ENCODE measurements at regions not wholly inside any gene's neighbourhood (a gene's known extent, or its start where the extent isn't known, plus 50 kb on each side); places are given as distances from the start of the nearest gene placed in this dataset.

- no peaks in the 10 kb centered on the region for H3K79me2 ChIP-seq
- H3K4me1 ChIP-seq (ENCODE audit: insufficient read depth): no peaks in the 10 kb centered on the region
- DNase-seq (ENCODE audit: low spot score): no peak
- H3K9me2 ChIP-seq (replicated peaks; ENCODE audit: insufficient read depth): no peaks in the 10 kb centered on the region
- TF ChIP-seq, protein P1, sequence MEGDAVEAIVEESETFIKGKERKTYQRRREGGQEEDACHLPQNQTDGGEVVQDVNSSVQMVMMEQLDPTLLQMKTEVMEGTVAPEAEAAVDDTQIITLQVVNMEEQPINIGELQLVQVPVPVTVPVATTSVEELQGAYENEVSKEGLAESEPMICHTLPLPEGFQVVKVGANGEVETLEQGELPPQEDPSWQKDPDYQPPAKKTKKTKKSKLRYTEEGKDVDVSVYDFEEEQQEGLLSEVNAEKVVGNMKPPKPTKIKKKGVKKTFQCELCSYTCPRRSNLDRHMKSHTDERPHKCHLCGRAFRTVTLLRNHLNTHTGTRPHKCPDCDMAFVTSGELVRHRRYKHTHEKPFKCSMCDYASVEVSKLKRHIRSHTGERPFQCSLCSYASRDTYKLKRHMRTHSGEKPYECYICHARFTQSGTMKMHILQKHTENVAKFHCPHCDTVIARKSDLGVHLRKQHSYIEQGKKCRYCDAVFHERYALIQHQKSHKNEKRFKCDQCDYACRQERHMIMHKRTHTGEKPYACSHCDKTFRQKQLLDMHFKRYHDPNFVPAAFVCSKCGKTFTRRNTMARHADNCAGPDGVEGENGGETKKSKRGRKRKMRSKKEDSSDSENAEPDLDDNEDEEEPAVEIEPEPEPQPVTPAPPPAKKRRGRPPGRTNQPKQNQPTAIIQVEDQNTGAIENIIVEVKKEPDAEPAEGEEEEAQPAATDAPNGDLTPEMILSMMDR (IDR thresholded peaks at IDR 0.05; ENCODE audit: poor library complexity): no peak
- TF ChIP-seq EZH2phosphoT487 (IDR thresholded peaks at IDR 0.05; ENCODE audit: low read depth, severe bottlenecking, unreplicated experiment) (no peak), EZH2 (IDR thresholded peaks at IDR 0.05; ENCODE audit: borderline replicate concordance) (no peak)
- H3K4me3 ChIP-seq: no peak overlapping the region
- no peak overlapping the region for H3K27ac ChIP-seq
- 93% methylated on average over 4 of the region's 4 CpGs for WGBS (ENCODE audit: low lambda C conversion rate, missing lambda C conversion rate)
- H2AFZ ChIP-seq: no peak overlapping the region
- H3K36me3 ChIP-seq (replicated peaks; ENCODE audit: insufficient read depth, low read depth): no peaks in the 10 kb centered on the region
- H3K27me3 ChIP-seq: no peaks in the 10 kb centered on the region
- no peaks in the 10 kb centered on the region for H3K9me3 ChIP-seq (ENCODE audit: low read depth)
- no peaks in the 10 kb centered on the region for H4K20me1 ChIP-seq (ENCODE audit: insufficient read depth, poor library complexity, severe bottlenecking)
- H3K4me2 ChIP-seq: no peak overlapping the region
Measured at GRCh38 chr1:191261111-191261510, 783.4 kb upstream of the BRINP3 start.

DNA sequence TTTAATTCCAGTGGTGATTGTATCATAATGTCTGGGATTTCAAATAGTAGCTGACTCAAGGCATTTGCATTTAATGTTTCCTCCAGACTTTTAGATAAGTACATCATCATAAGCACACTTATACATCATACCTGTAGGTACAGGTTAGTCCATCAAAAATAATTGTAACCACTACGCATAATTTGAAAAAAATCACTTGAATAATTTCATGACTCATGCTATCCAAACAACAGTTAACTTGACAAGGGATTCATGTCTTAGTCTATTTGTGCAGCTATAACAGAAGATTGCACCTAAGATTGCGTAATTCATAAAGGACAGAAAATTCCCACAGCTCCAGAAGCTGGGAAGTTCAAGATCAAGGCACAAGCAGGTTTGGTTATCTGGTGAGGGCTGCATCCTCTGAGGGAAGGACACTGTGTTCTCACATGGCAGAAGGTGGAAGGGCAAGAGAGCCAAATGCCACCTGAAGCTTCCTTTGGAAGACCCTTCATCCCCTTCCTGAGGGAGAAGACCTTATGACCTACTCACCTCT lies 801.7 kb upstream of the BRINP3 start:
- Histone ChIP-seq H2AFZ (no peak overlapping the region), H3K4me3 (no peak overlapping the region), H3K27ac (no peak overlapping the region), H3K36me3 (replicated peaks; ENCODE audit: insufficient read depth, low read depth) (no peaks in the 10 kb centered on the region), H3K4me1 (ENCODE audit: insufficient read depth) (no peaks in the 10 kb centered on the region), H4K20me1 (ENCODE audit: insufficient read depth, poor library complexity, severe bottlenecking) (no peaks in the 10 kb centered on the region), H3K27me3 (no peaks in the 10 kb centered on the region), H3K79me2 (no peaks in the 10 kb centered on the region), H3K9me2 (replicated peaks; ENCODE audit: insufficient read depth) (no peaks in the 10 kb centered on the region), H3K9me3 (ENCODE audit: low read depth) (no peaks in the 10 kb centered on the region), H3K4me2 (no peak overlapping the region)
- no peak for DNase-seq (ENCODE audit: low spot score)
- WGBS (ENCODE audit: low lambda C conversion rate, missing lambda C conversion rate): 88% methylated on average over 2 of the region's 2 CpGs
- TF ChIP-seq, protein P1 (IDR thresholded peaks at IDR 0.05; ENCODE audit: poor library complexity): no peak
- TF ChIP-seq EZH2phosphoT487 (IDR thresholded peaks at IDR 0.05; ENCODE audit: low read depth, severe bottlenecking, unreplicated experiment) (no peak), EZH2 (IDR thresholded peaks at IDR 0.05; ENCODE audit: borderline replicate concordance) (no peak)

- Histone ChIP-seq H4K20me1 (ENCODE audit: insufficient read depth, poor library complexity, severe bottlenecking) (no peaks in the 10 kb centered on the region), H3K4me3 (no peak overlapping the region), H3K4me2 (no peak overlapping the region), H3K27me3 (no peaks in the 10 kb centered on the region), H3K79me2 (no peaks in the 10 kb centered on the region), H3K9me3 (ENCODE audit: low read depth) (no peaks in the 10 kb centered on the region), H3K4me1 (ENCODE audit: insufficient read depth) (no peaks in the 10 kb centered on the region), H2AFZ (no peak overlapping the region), H3K27ac (no peak overlapping the region), H3K36me3 (replicated peaks; ENCODE audit: insufficient read depth, low read depth) (no peaks in the 10 kb centered on the region), H3K9me2 (replicated peaks; ENCODE audit: insufficient read depth) (no peaks in the 10 kb centered on the region)
- no peak for DNase-seq (ENCODE audit: low spot score)
- TF ChIP-seq, protein P1 (IDR thresholded peaks at IDR 0.05; ENCODE audit: poor library complexity): no peak
- TF ChIP-seq EZH2phosphoT487 (IDR thresholded peaks at IDR 0.05; ENCODE audit: low read depth, severe bottlenecking, unreplicated experiment): no peak
- TF ChIP-seq EZH2 (IDR thresholded peaks at IDR 0.05; ENCODE audit: borderline replicate concordance): no peak
Measured at GRCh38 chr1:191284175-191284574, 806.5 kb upstream of the BRINP3 start.

DNA sequence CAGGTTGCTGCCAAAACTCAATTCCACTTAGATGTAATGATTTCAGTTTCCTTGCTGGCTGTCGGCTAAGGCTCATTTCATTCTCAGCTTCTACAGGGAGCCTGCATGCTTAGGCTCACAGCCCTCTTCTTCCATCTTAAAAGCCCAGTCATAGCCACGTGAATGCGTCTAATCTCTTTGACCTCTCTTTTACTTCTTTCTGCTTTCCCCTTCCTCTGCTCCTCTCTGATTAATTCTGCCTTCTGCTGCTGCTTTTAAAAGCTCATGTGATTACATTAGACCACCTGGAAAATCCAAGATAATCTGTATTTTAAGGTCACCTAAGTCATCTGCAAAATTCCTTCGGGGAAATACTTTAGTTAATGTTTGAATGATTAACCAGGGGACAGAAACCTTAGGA lies 812.8 kb upstream of the BRINP3 start:
- DNase-seq (ENCODE audit: low spot score): peak; percentile 22
- H3K4me2 ChIP-seq: peak overlapping the region; percentile 38
- H3K4me3 ChIP-seq: no peak overlapping the region
- H3K27ac ChIP-seq: peak overlapping the region; percentile 32
- 26% methylated on average over 4 of the region's 4 CpGs for WGBS (ENCODE audit: low lambda C conversion rate, missing lambda C conversion rate)
- H3K36me3 ChIP-seq (replicated peaks; ENCODE audit: insufficient read depth, low read depth): no peaks in the 10 kb centered on the region
- H4K20me1 ChIP-seq (ENCODE audit: insufficient read depth, poor library complexity, severe bottlenecking): no peaks in the 10 kb centered on the region
- peak overlapping the region; percentile 13 for H2AFZ ChIP-seq
- no peaks in the 10 kb centered on the region for H3K4me1 ChIP-seq (ENCODE audit: insufficient read depth)
- TF ChIP-seq EZH2 (IDR thresholded peaks at IDR 0.05; ENCODE audit: borderline replicate concordance): no peak
- TF ChIP-seq EZH2phosphoT487 (IDR thresholded peaks at IDR 0.05; ENCODE audit: low read depth, severe bottlenecking, unreplicated experiment): no peak
- TF ChIP-seq, protein P1 (IDR thresholded peaks at IDR 0.05; ENCODE audit: poor library complexity): no peak
- H3K79me2 ChIP-seq: no peaks in the 10 kb centered on the region
- H3K9me3 ChIP-seq (ENCODE audit: low read depth): no peaks in the 10 kb centered on the region
- no peaks in the 10 kb centered on the region for H3K27me3 ChIP-seq
- H3K9me2 ChIP-seq (replicated peaks; ENCODE audit: insufficient read depth): no peaks in the 10 kb centered on the region
